Immature natural killer cell (primary cell): ENCODE measurements at regions not wholly inside any gene's neighbourhood (a gene's known extent, or its start where the extent isn't known, plus 50 kb on each side); places are given as distances from the start of the nearest gene placed in this dataset.

ENCODE experiments used
- DNase-seq, 3 donors: peaks; one replicate each; pipeline ENCODE4 v3.0.0; 2022; ENCODE audit warnings: mixed read lengths in 1 of 3
- H3K27ac Mint-ChIP-seq, 6 donors: one replicate each; pipeline ENCODE4 v1.8.0; 2020; ENCODE audit warnings: mixed read lengths in 6 of 6, mild to moderate bottlenecking in 5 of 6, inconsistent platforms in 4 of 6, moderate library complexity in 3 of 6
- H3K27me3 Mint-ChIP-seq, 3 donors: one replicate each; pipeline ENCODE4 v1.8.0; 2020 to 2021; ENCODE audit warnings: low read depth in 3 of 3, mild to moderate bottlenecking in 3 of 3, mixed read lengths in 3 of 3, moderate library complexity in 3 of 3, inconsistent platforms in 1 of 3
- H3K36me3 Mint-ChIP-seq, 3 donors: one replicate each; pipeline ENCODE4 v1.8.0; 2020; ENCODE audit warnings: mixed read lengths in 3 of 3, inconsistent platforms in 2 of 3, mild to moderate bottlenecking in 2 of 3
- H3K4me1 Mint-ChIP-seq, 2 donors: one replicate each; pipeline ENCODE4 v1.8.0; 2020; ENCODE audit warnings: inconsistent platforms in 2 of 2, mild to moderate bottlenecking in 2 of 2, mixed read lengths in 2 of 2, moderate library complexity in 1 of 2
- H3K4me3 Mint-ChIP-seq, 5 donors: one replicate each; pipeline ENCODE4 v1.8.0; 2020; ENCODE audit warnings: mild to moderate bottlenecking in 5 of 5, mixed read lengths in 5 of 5, inconsistent platforms in 3 of 5, moderate library complexity in 3 of 5
- H3K9me3 Mint-ChIP-seq, 6 donors: one replicate each; pipeline ENCODE4 v1.8.0; 2020; ENCODE audit warnings: mild to moderate bottlenecking in 6 of 6, mixed read lengths in 6 of 6, inconsistent platforms in 4 of 6, moderate library complexity in 3 of 6

GRCh38 chr1:218537122-218537913 is 192.2 kb downstream of the TGFB2 start:
- Mint-ChIP-seq H3K27ac (no peak overlapping the region), H3K4me3 (no peak overlapping the region), H3K27me3 (no peaks in the 10 kb centered on the region), H3K9me3 (peaks cover 0 to 8% (median 3%) of the 10 kb centered on the region in 6 donors), H3K36me3 (no peaks in the 10 kb centered on the region), H3K4me1 (no peaks in the 10 kb centered on the region)
- no peak for DNase-seq

GRCh38 chr1:218538341-218538740 is 193.2 kb downstream of the TGFB2 start:
- no peak for DNase-seq
- Mint-ChIP-seq H3K27me3 (no peaks in the 10 kb centered on the region), H3K27ac (no peak overlapping the region), H3K4me1 (no peaks in the 10 kb centered on the region), H3K4me3 (no peak overlapping the region), H3K9me3 (peaks cover 0 to 6% (median 2%) of the 10 kb centered on the region in 6 donors), H3K36me3 (no peaks in the 10 kb centered on the region)

- Mint-ChIP-seq H3K27me3 (no peaks in the 10 kb centered on the region), H3K36me3 (peaks cover 0 to 3% (median 0%) of the 10 kb centered on the region in 3 donors), H3K27ac (no peak overlapping the region), H3K4me1 (no peaks in the 10 kb centered on the region), H3K4me3 (no peak overlapping the region), H3K9me3 (peaks cover 0 to 10% (median 6%) of the 10 kb centered on the region in 6 donors)
- no peak for DNase-seq
Observed at GRCh38 chr1:218546314-218546713, 201.2 kb downstream of the TGFB2 start.

GRCh38 chr1:218547957-218548730 is 203.0 kb downstream of the TGFB2 start:
- Mint-ChIP-seq H3K4me3 (no peak overlapping the region), H3K27me3 (no peaks in the 10 kb centered on the region), H3K36me3 (peaks cover 0 to 3% (median 0%) of the 10 kb centered on the region in 3 donors), H3K27ac (no peak overlapping the region), H3K4me1 (no peaks in the 10 kb centered on the region), H3K9me3 (peaks cover 0 to 12% (median 8%) of the 10 kb centered on the region in 6 donors)
- no peak for DNase-seq

GRCh38 chr1:218548764-218549163 is 203.6 kb downstream of the TGFB2 start:
- Mint-ChIP-seq H3K9me3 (peaks cover 0 to 16% (median 8%) of the 10 kb centered on the region in 6 donors), H3K4me1 (no peaks in the 10 kb centered on the region), H3K27ac (no peak overlapping the region), H3K27me3 (peaks cover 0 to 1% (median 0%) of the 10 kb centered on the region in 3 donors), H3K4me3 (no peak overlapping the region), H3K36me3 (peaks cover 0 to 3% (median 0%) of the 10 kb centered on the region in 3 donors)
- DNase-seq, result no peak

- no peak overlapping the region for H3K27ac Mint-ChIP-seq
- no peaks in the 10 kb centered on the region for H3K36me3 Mint-ChIP-seq
Observed at GRCh38 chr1:218553197-218553596, 208.1 kb downstream of the TGFB2 start.

GRCh38 chr1:218556016-218556415 is 210.9 kb downstream of the TGFB2 start:
- no peak for DNase-seq
- H3K4me3 Mint-ChIP-seq, result no peak overlapping the region
- H3K36me3 Mint-ChIP-seq, result no peaks in the 10 kb centered on the region
- no peak overlapping the region for H3K27ac Mint-ChIP-seq
- peaks cover 0 to 3% (median 0%) of the 10 kb centered on the region in 3 donors for H3K27me3 Mint-ChIP-seq
- H3K4me1 Mint-ChIP-seq, result no peaks in the 10 kb centered on the region
- H3K9me3 Mint-ChIP-seq, result peaks cover 2 to 20% (median 11%) of the 10 kb centered on the region in 6 donors

More at GRCh38 chr1:218553197-218553596, 208.1 kb downstream of the TGFB2 start:
- DNase-seq, result no peak
- Mint-ChIP-seq H3K9me3 (peaks cover 2 to 18% (median 10%) of the 10 kb centered on the region in 6 donors), H3K4me3 (no peak overlapping the region), H3K4me1 (no peaks in the 10 kb centered on the region), H3K27me3 (peaks cover 0 to 1% (median 0%) of the 10 kb centered on the region in 3 donors)

GRCh38 chr1:218557731-218558130 is 212.6 kb downstream of the TGFB2 start:
- no peak for DNase-seq
- no peaks in the 10 kb centered on the region for H3K36me3 Mint-ChIP-seq

GRCh38 chr1:218558271-218558810 is 213.2 kb downstream of the TGFB2 start:
- H3K9me3 Mint-ChIP-seq, result peaks cover 4 to 20% (median 9%) of the 10 kb centered on the region in 6 donors
- H3K27ac Mint-ChIP-seq, result no peak overlapping the region
- peaks cover 0 to 2% (median 0%) of the 10 kb centered on the region in 3 donors for H3K27me3 Mint-ChIP-seq
- H3K4me1 Mint-ChIP-seq, result no peaks in the 10 kb centered on the region
- H3K36me3 Mint-ChIP-seq, result no peaks in the 10 kb centered on the region
- no peak overlapping the region for H3K4me3 Mint-ChIP-seq
- no peak for DNase-seq

More at GRCh38 chr1:218557731-218558130, 212.6 kb downstream of the TGFB2 start:
- peaks cover 0 to 3% (median 0%) of the 10 kb centered on the region in 3 donors for H3K27me3 Mint-ChIP-seq
- no peaks in the 10 kb centered on the region for H3K4me1 Mint-ChIP-seq
- peaks cover 4 to 23% (median 10%) of the 10 kb centered on the region in 6 donors for H3K9me3 Mint-ChIP-seq
- no peak overlapping the region for H3K4me3 Mint-ChIP-seq
- H3K27ac Mint-ChIP-seq, result no peak overlapping the region

GRCh38 chr1:218565377-218565776 is 220.2 kb downstream of the TGFB2 start:
- peaks cover 0 to 3% (median 0%) of the 10 kb centered on the region in 3 donors for H3K27me3 Mint-ChIP-seq
- DNase-seq, result no peak
- peaks cover 0 to 16% (median 4%) of the 10 kb centered on the region in 6 donors for H3K9me3 Mint-ChIP-seq
- H3K27ac Mint-ChIP-seq, result no peak overlapping the region
- no peak overlapping the region for H3K4me3 Mint-ChIP-seq
- H3K4me1 Mint-ChIP-seq, result no peaks in the 10 kb centered on the region
- H3K36me3 Mint-ChIP-seq, result no peaks in the 10 kb centered on the region

GRCh38 chr1:218568962-218569550 is 223.9 kb downstream of the TGFB2 start:
- H3K27me3 Mint-ChIP-seq, result peaks cover 0 to 3% (median 0%) of the 10 kb centered on the region in 3 donors
- no peaks in the 10 kb centered on the region for H3K4me1 Mint-ChIP-seq
- H3K9me3 Mint-ChIP-seq, result peaks cover 3 to 17% (median 7%) of the 10 kb centered on the region in 6 donors
- no peaks in the 10 kb centered on the region for H3K36me3 Mint-ChIP-seq
- H3K27ac Mint-ChIP-seq, result no peak overlapping the region
- no peak for DNase-seq
- no peak overlapping the region for H3K4me3 Mint-ChIP-seq

- Mint-ChIP-seq H3K36me3 (no peaks in the 10 kb centered on the region), H3K27ac (no peak overlapping the region), H3K9me3 (peaks cover 3 to 13% (median 7%) of the 10 kb centered on the region in 6 donors), H3K27me3 (peaks cover 0 to 3% (median 2%) of the 10 kb centered on the region in 3 donors), H3K4me1 (no peaks in the 10 kb centered on the region), H3K4me3 (no peak overlapping the region)
- no peak for DNase-seq
Observed at GRCh38 chr1:218570456-218570855, 225.3 kb downstream of the TGFB2 start.

- Mint-ChIP-seq H3K27ac (no peak overlapping the region), H3K4me1 (no peaks in the 10 kb centered on the region), H3K27me3 (peaks cover 0 to 3% (median 2%) of the 10 kb centered on the region in 3 donors), H3K9me3 (peaks cover 3 to 8% (median 7%) of the 10 kb centered on the region in 6 donors), H3K4me3 (no peak overlapping the region), H3K36me3 (no peaks in the 10 kb centered on the region)
- DNase-seq, result no peak
Observed at GRCh38 chr1:218571491-218571890, 226.4 kb downstream of the TGFB2 start.
